IMR-90 (cell line): ENCODE measurements at regions not wholly inside any gene's neighbourhood (a gene's known extent, or its start where the extent isn't known, plus 50 kb on each side); places are given as distances from the start of the nearest gene placed in this dataset.

ENCODE experiments used
- ATAC-seq: fragments of 200-7000 bp; cut with Tn5 transposase; 2 replicates; pipeline ENCODE4 v1.9.1; 2020; ENCODE audit warnings: low read depth, mild to moderate bottlenecking, moderate library complexity
- BruUV-seq: library from RNA; stranded (reverse); fragments of 400-500 nt; replicated peaks from 2 replicates; lab custom pipeline; 2021; lab: Mats Ljungman, UMichigan
- CTCF ChIA-PET: fragments of 300-600 bp; formaldehyde crosslinking; extraction: SDS; loops from one replicate; lab custom pipeline; 2021; ENCODE audit warnings: antibody characterized with exemption; lab: Yijun Ruan, JAX
- POLR2A ChIA-PET: fragments of 300-600 bp; sonication (Branson Sonifier 250); formaldehyde crosslinking; loops from one replicate; lab custom pipeline; 2022; ENCODE audit warnings: antibody characterized with exemption; ENCODE audit not compliant: unreplicated experiment; lab: Charles Lee
- DNase-seq: peaks from one replicate; pipeline ENCODE4 v3.0.0; 2013
- H2AFZ ChIP-seq: replicated peaks from 2 replicates; pipeline ENCODE3; 2013; ENCODE audit warnings: low read length, mild to moderate bottlenecking; ENCODE audit not compliant: poor library complexity
- H2AK5ac ChIP-seq: 2 replicates; pipeline ENCODE4 v1.6.1; 2013; ENCODE audit warnings: low read depth, low read length, inconsistent platforms
- H2AK9ac ChIP-seq: replicated peaks from 2 replicates; pipeline ENCODE3; 2013; ENCODE audit warnings: mild to moderate bottlenecking, low read depth, low read length, moderate library complexity; ENCODE audit not compliant: poor library complexity
- H2BK120ac ChIP-seq: 2 replicates; pipeline ENCODE4 v1.6.1; 2013; ENCODE audit warnings: low read depth, low read length, inconsistent platforms
- H2BK15ac ChIP-seq: 3 replicates; pipeline ENCODE4 v1.6.1; 2013; ENCODE audit warnings: low read depth, low read length, inconsistent platforms
- H2BK20ac ChIP-seq: 2 replicates; pipeline ENCODE4 v1.6.1; 2013; ENCODE audit warnings: low read depth, mild to moderate bottlenecking, inconsistent platforms, low read length, moderate library complexity
- H2BK5ac ChIP-seq: 2 replicates; pipeline ENCODE4 v1.6.1; 2013; ENCODE audit warnings: mild to moderate bottlenecking, low read depth, low read length, inconsistent platforms; ENCODE audit not compliant: poor library complexity, severe bottlenecking
- H3K14ac ChIP-seq: replicated peaks from 2 replicates; pipeline ENCODE4 v1.6.1; 2013; ENCODE audit warnings: low read depth, low read length, inconsistent platforms
- H3K18ac ChIP-seq: 2 replicates; pipeline ENCODE4 v1.6.1; 2013; ENCODE audit warnings: low read depth, low read length, control low read depth
- H3K23ac ChIP-seq: 2 replicates; pipeline ENCODE4 v1.6.1; 2013; ENCODE audit warnings: low read depth, low read length, inconsistent platforms
- H3K27ac ChIP-seq: 2 replicates; pipeline ENCODE4 v1.5.1; 2013; ENCODE audit warnings: mild to moderate bottlenecking, control low read depth, low read length; ENCODE audit not compliant: insufficient read depth
- H3K27me3 ChIP-seq: 2 replicates; pipeline ENCODE4 v1.6.1; 2013; ENCODE audit warnings: low read length; ENCODE audit not compliant: control insufficient read depth, insufficient read depth
- H3K36me3 ChIP-seq: 2 replicates; pipeline ENCODE4 v1.6.1; 2013; ENCODE audit warnings: low read length, mixed read lengths; ENCODE audit not compliant: control insufficient read depth, insufficient read depth
- H3K4ac ChIP-seq: 2 replicates; pipeline ENCODE4 v1.6.1; 2013; ENCODE audit warnings: low read depth, low read length, inconsistent platforms
- H3K4me1 ChIP-seq: 2 replicates; pipeline ENCODE4 v1.6.1; 2013; ENCODE audit warnings: low read length, mixed read lengths; ENCODE audit not compliant: control insufficient read depth, insufficient read depth
- H3K4me2 ChIP-seq: 2 replicates; pipeline ENCODE4 v1.6.1; 2013; ENCODE audit warnings: low read depth, mild to moderate bottlenecking, control low read depth, low read length, moderate library complexity
- H3K4me3 ChIP-seq: 2 replicates; pipeline ENCODE4 v1.5.1; 2013; ENCODE audit warnings: low read depth, mild to moderate bottlenecking, control low read depth, low read length, moderate library complexity; ENCODE audit not compliant: insufficient read depth
- H3K56ac ChIP-seq: 2 replicates; pipeline ENCODE4 v1.6.1; 2013; ENCODE audit warnings: low read length, inconsistent platforms; ENCODE audit not compliant: insufficient read depth; ENCODE audit errors: extremely low read depth
- H3K79me1 ChIP-seq, 2 experiments: 2 replicates each; pipeline ENCODE4 v1.6.1; 2013; ENCODE audit warnings: low read length in 2 of 2, inconsistent platforms in 1 of 2, low read depth in 1 of 2
- H3K9ac ChIP-seq: 2 replicates; pipeline ENCODE4 v1.6.1; 2013; ENCODE audit warnings: low read depth, low read length, control low read depth
- H3K9me1 ChIP-seq: 2 replicates; pipeline ENCODE4 v1.6.1; 2013; ENCODE audit warnings: low read length, inconsistent platforms; ENCODE audit not compliant: insufficient read depth
- H3K9me3 ChIP-seq: 2 replicates; pipeline ENCODE4 v1.6.1; 2013; ENCODE audit warnings: low read length; ENCODE audit not compliant: control insufficient read depth, insufficient read depth
- H4K20me1 ChIP-seq: 2 replicates; pipeline ENCODE4 v1.6.1; 2013; ENCODE audit warnings: low read length, inconsistent platforms; ENCODE audit not compliant: insufficient read depth
- H4K5ac ChIP-seq: 2 replicates; pipeline ENCODE4 v1.6.1; 2013; ENCODE audit warnings: mild to moderate bottlenecking, low read depth, low read length, control low read depth
- H4K8ac ChIP-seq, 2 experiments: 2 replicates each; pipeline ENCODE4 v1.6.1; 2013; ENCODE audit warnings: low read depth in 2 of 2, low read length in 2 of 2, control low read depth in 1 of 2, inconsistent platforms in 1 of 2
- H4K91ac ChIP-seq: 2 replicates; pipeline ENCODE4 v1.6.1; 2013; ENCODE audit warnings: low read depth, low read length, inconsistent platforms; ENCODE audit not compliant: insufficient read depth
- MXI1 ChIP-seq: IDR thresholded peaks from 2 replicates; pipeline ENCODE4 v1.6.1; 2012; ENCODE audit warnings: low read depth, mild to moderate bottlenecking, low read length, moderate library complexity, borderline replicate concordance
- RAD21 ChIP-seq: IDR thresholded peaks from 2 replicates; pipeline ENCODE4 v1.6.1; 2012; ENCODE audit warnings: low read length, improper control_type of control experiment
- SMC3 ChIP-seq: fragments of 150-350 bp; IDR thresholded peaks from 2 replicates; pipeline ENCODE4 v1.6.1; 2016; ENCODE audit warnings: low read depth, mild to moderate bottlenecking, antibody characterized with exemption, low read length, moderate library complexity
- dilution Hi-C: fragments of 300-500 bp; cut with HindIII; formaldehyde crosslinking; loops from one replicate; pipeline ENCODE4 v1.14.3; 2018; ENCODE audit warnings: low sequenced_read_pairs; ENCODE audit not compliant: unreplicated experiment
- in situ Hi-C: fragments of 300-500 bp; cut with MboI; formaldehyde crosslinking; loops from 3 replicates; pipeline ENCODE4 v1.14.3; 2019; ENCODE audit warnings: low sequenced_read_pairs, inconsistent platforms, mixed read lengths
- intact Hi-C: fragments of 100-400 bp; cut with micrococcal nuclease; formaldehyde crosslinking; loops from 2 replicates; pipeline ENCODE4 v1.10.0; 2022

GRCh38 chr14:52202151-52202550, 65.3 kb upstream of the PTGDR start:
- Histone ChIP-seq H4K91ac (no peak overlapping the region), H2BK120ac (no peak overlapping the region), H3K9me3 (no peaks in the 10 kb centered on the region), H2AFZ (no peak overlapping the region), H3K4me3 (no peak overlapping the region), H3K27ac (no peak overlapping the region), H4K5ac (no peak overlapping the region), H4K20me1 (no peaks in the 10 kb centered on the region), H3K4me1 (no peaks in the 10 kb centered on the region), H3K14ac (no peak overlapping the region), H2AK9ac (no peak overlapping the region), H3K79me1 (no peaks in the 10 kb centered on the region), H3K56ac (no peak overlapping the region), H3K4me2 (no peak overlapping the region), H2BK20ac (no peak overlapping the region), H3K27me3 (peaks cover 3% of the 10 kb centered on the region; the same call in 1 of the 2 replicates), H3K9ac (no peak overlapping the region), H3K36me3 (no peaks in the 10 kb centered on the region), H3K9me1 (no peaks in the 10 kb centered on the region), H3K23ac (no peak overlapping the region), H2AK5ac (no peak overlapping the region), H3K4ac (no peak overlapping the region), H3K18ac (no peak overlapping the region), H2BK15ac (no peak overlapping the region), H4K8ac (no peak overlapping the region), H2BK5ac (no peak overlapping the region)
- dilution Hi-C loops: no loop called here
- BruUV-seq: no TSS peak
- in situ Hi-C loops: no loop called here
- ATAC-seq: no peak
- POLR2A ChIA-PET: no interaction called here
- TF ChIP-seq MXI1 (no peak), SMC3 (no peak), RAD21 (no peak)
- no peak for DNase-seq
- CTCF ChIA-PET: no interaction called here
- intact Hi-C loops: no loop called here
